ENCODE measurements at regions not wholly inside any gene's neighbourhood (a gene's known extent, or its start where the extent isn't known, plus 50 kb on each side); places are given as distances from the start of the nearest gene placed in this dataset.

- TF ChIP-seq TAF1 (IDR thresholded peaks at IDR 0.05; ENCODE audit: low read depth, low read length): no peak
- no peak for TF ChIP-seq PAX5 (IDR thresholded peaks at IDR 0.05; ENCODE audit: insufficient read depth, low read length, severe bottlenecking)
- no peak for TF ChIP-seq POLR2AphosphoS5 (IDR thresholded peaks at IDR 0.05; ENCODE audit: low read depth, low read length)
- no peak for FAIRE-seq
- no peak for DNase-seq (ENCODE audit: insufficient read length, low spot score)
Measured at GRCh38 chr20:22381812-22382416, 202.5 kb downstream of the FOXA2 start.

GRCh38 chr20:22379472-22379871, 204.9 kb downstream of the FOXA2 start:
- no peak for TF ChIP-seq TAF1 (IDR thresholded peaks at IDR 0.05; ENCODE audit: low read depth, low read length)
- no peak for TF ChIP-seq POLR2AphosphoS5 (IDR thresholded peaks at IDR 0.05; ENCODE audit: low read depth, low read length)
- TF ChIP-seq POU2F2 (IDR thresholded peaks at IDR 0.05; ENCODE audit: low read depth, low read length): no peak
- TF ChIP-seq PAX5 (IDR thresholded peaks at IDR 0.05; ENCODE audit: insufficient read depth, low read length, severe bottlenecking): no peak
- TF ChIP-seq SPI1 (IDR thresholded peaks at IDR 0.05; ENCODE audit: low read depth, low read length): no peak
- TF ChIP-seq POLR2A (IDR thresholded peaks at IDR 0.05; ENCODE audit: low read depth, low read length): no peak
- FAIRE-seq: no peak

GRCh38 chr20:22374678-22375590, 209.4 kb downstream of the FOXA2 start:
- FAIRE-seq (no peak), DNase-seq (ENCODE audit: insufficient read length, low spot score) (no peak)
- TF ChIP-seq POU2F2 (IDR thresholded peaks at IDR 0.05; ENCODE audit: low read depth, low read length): no peak
- TF ChIP-seq POLR2AphosphoS5 (IDR thresholded peaks at IDR 0.05; ENCODE audit: low read depth, low read length): no peak
- no peak for TF ChIP-seq PAX5 (IDR thresholded peaks at IDR 0.05; ENCODE audit: insufficient read depth, low read length, severe bottlenecking)
- no peak for TF ChIP-seq SPI1 (IDR thresholded peaks at IDR 0.05; ENCODE audit: low read depth, low read length)
- no peak for TF ChIP-seq POLR2A (IDR thresholded peaks at IDR 0.05; ENCODE audit: low read depth, low read length)
- no peak for TF ChIP-seq TAF1 (IDR thresholded peaks at IDR 0.05; ENCODE audit: low read depth, low read length)

More at GRCh38 chr20:22379472-22379871, 204.9 kb downstream of the FOXA2 start:
- DNase-seq (ENCODE audit: insufficient read length, low spot score): no peak

- no peak for DNase-seq (ENCODE audit: insufficient read length, low spot score)
Measured at GRCh38 chr20:22374066-22374465, 210.3 kb downstream of the FOXA2 start.

GRCh38 chr20:22373164-22373895, 211.0 kb downstream of the FOXA2 start:
- no peak for FAIRE-seq
- no peak for DNase-seq (ENCODE audit: insufficient read length, low spot score)
- TF ChIP-seq TAF1 (IDR thresholded peaks at IDR 0.05; ENCODE audit: low read depth, low read length) (no peak), POLR2AphosphoS5 (IDR thresholded peaks at IDR 0.05; ENCODE audit: low read depth, low read length) (no peak), POLR2A (IDR thresholded peaks at IDR 0.05; ENCODE audit: low read depth, low read length) (no peak), SPI1 (IDR thresholded peaks at IDR 0.05; ENCODE audit: low read depth, low read length) (no peak), PAX5 (IDR thresholded peaks at IDR 0.05; ENCODE audit: insufficient read depth, low read length, severe bottlenecking) (no peak), POU2F2 (IDR thresholded peaks at IDR 0.05; ENCODE audit: low read depth, low read length) (no peak)

More at GRCh38 chr20:22374066-22374465, 210.3 kb downstream of the FOXA2 start:
- no peak for FAIRE-seq
- TF ChIP-seq SPI1 (IDR thresholded peaks at IDR 0.05; ENCODE audit: low read depth, low read length) (no peak), POU2F2 (IDR thresholded peaks at IDR 0.05; ENCODE audit: low read depth, low read length) (no peak), POLR2AphosphoS5 (IDR thresholded peaks at IDR 0.05; ENCODE audit: low read depth, low read length) (no peak), TAF1 (IDR thresholded peaks at IDR 0.05; ENCODE audit: low read depth, low read length) (no peak), POLR2A (IDR thresholded peaks at IDR 0.05; ENCODE audit: low read depth, low read length) (no peak), PAX5 (IDR thresholded peaks at IDR 0.05; ENCODE audit: insufficient read depth, low read length, severe bottlenecking) (no peak)

GRCh38 chr20:22371843-22372242, 212.5 kb downstream of the FOXA2 start:
- FAIRE-seq (no peak), DNase-seq (ENCODE audit: insufficient read length, low spot score) (peak; percentile 10)
- TF ChIP-seq POU2F2 (IDR thresholded peaks at IDR 0.05; ENCODE audit: low read depth, low read length): no peak
- peak; percentile 53; the same call in 1 of the 2 replicates for TF ChIP-seq SPI1 (IDR thresholded peaks at IDR 0.05; ENCODE audit: low read depth, low read length)

- DNase-seq (ENCODE audit: insufficient read length, low spot score): no peak
- no peak for FAIRE-seq
- TF ChIP-seq POLR2A (IDR thresholded peaks at IDR 0.05; ENCODE audit: low read depth, low read length): no peak
- TF ChIP-seq TAF1 (IDR thresholded peaks at IDR 0.05; ENCODE audit: low read depth, low read length): no peak
- no peak for TF ChIP-seq POLR2AphosphoS5 (IDR thresholded peaks at IDR 0.05; ENCODE audit: low read depth, low read length)
- no peak for TF ChIP-seq SPI1 (IDR thresholded peaks at IDR 0.05; ENCODE audit: low read depth, low read length)
- no peak for TF ChIP-seq POU2F2 (IDR thresholded peaks at IDR 0.05; ENCODE audit: low read depth, low read length)
- no peak for TF ChIP-seq PAX5 (IDR thresholded peaks at IDR 0.05; ENCODE audit: insufficient read depth, low read length, severe bottlenecking)
Measured at GRCh38 chr20:22370137-22370536, 214.2 kb downstream of the FOXA2 start.

- FAIRE-seq: no peak
- DNase-seq (ENCODE audit: insufficient read length, low spot score): no peak
- TF ChIP-seq POLR2AphosphoS5 (IDR thresholded peaks at IDR 0.05; ENCODE audit: low read depth, low read length): no peak
- TF ChIP-seq POU2F2 (IDR thresholded peaks at IDR 0.05; ENCODE audit: low read depth, low read length): no peak
- no peak for TF ChIP-seq POLR2A (IDR thresholded peaks at IDR 0.05; ENCODE audit: low read depth, low read length)
- no peak for TF ChIP-seq PAX5 (IDR thresholded peaks at IDR 0.05; ENCODE audit: insufficient read depth, low read length, severe bottlenecking)
- TF ChIP-seq SPI1 (IDR thresholded peaks at IDR 0.05; ENCODE audit: low read depth, low read length): no peak
- no peak for TF ChIP-seq TAF1 (IDR thresholded peaks at IDR 0.05; ENCODE audit: low read depth, low read length)
Measured at GRCh38 chr20:22369100-22369499, 215.3 kb downstream of the FOXA2 start.

- TF ChIP-seq POLR2A (IDR thresholded peaks at IDR 0.05; ENCODE audit: low read depth, low read length): no peak
- no peak for FAIRE-seq
- DNase-seq (ENCODE audit: insufficient read length, low spot score): no peak
Measured at GRCh38 chr20:22368235-22368634, 216.1 kb downstream of the FOXA2 start.
